ENCODE measurements at regions not wholly inside any gene's neighbourhood (a gene's known extent, or its start where the extent isn't known, plus 50 kb on each side); places are given as distances from the start of the nearest gene placed in this dataset.

GRCh38 chr20:11000416-11000815, 326.6 kb upstream of the JAG1 start:
- no peak for TF ChIP-seq GATA3 (IDR thresholded peaks at IDR 0.05; ENCODE audit: low read depth, low read length)
- TF ChIP-seq GATA2 (IDR thresholded peaks at IDR 0.05; ENCODE audit: low read depth, low read length), result no peak

Measured in SH-SY5Y (cell line).